ES-I3 (cell line): ENCODE measurements at regions not wholly inside any gene's neighbourhood (a gene's known extent, or its start where the extent isn't known, plus 50 kb on each side); places are given as distances from the start of the nearest gene placed in this dataset.
"Not testable (repeated sequence)": the region's sequence is repeated elsewhere in the genome, so short reads cannot be mapped to it uniquely, and the experiment has no call there.

ENCODE experiments used
- H3K36me3 ChIP-seq: 2 replicates; pipeline ENCODE4 v1.6.1; 2013; ENCODE audit warnings: mild to moderate bottlenecking, low read length, control low read depth, moderate library complexity; ENCODE audit not compliant: insufficient read depth
- H3K4me1 ChIP-seq: 2 replicates; pipeline ENCODE4 v1.6.1; 2013; ENCODE audit warnings: mild to moderate bottlenecking, control low read depth, low read length; ENCODE audit not compliant: insufficient read depth
- H3K9ac ChIP-seq: 2 replicates; pipeline ENCODE4 v1.6.1; 2013; ENCODE audit warnings: low read depth, mild to moderate bottlenecking, low read length, moderate library complexity
- H3K9me3 ChIP-seq: 2 replicates; pipeline ENCODE4 v1.6.1; 2013; ENCODE audit warnings: mild to moderate bottlenecking, low read length, moderate library complexity; ENCODE audit not compliant: control insufficient read depth, insufficient read depth

- not testable (repeated sequence) for H3K36me3 ChIP-seq, H3K4me1 ChIP-seq, H3K9me3 ChIP-seq, H3K9ac ChIP-seq
These were observed 1908.7 kb downstream of the PCDH9 start for GRCh38 chr13:65321423-65321822.

DNA sequence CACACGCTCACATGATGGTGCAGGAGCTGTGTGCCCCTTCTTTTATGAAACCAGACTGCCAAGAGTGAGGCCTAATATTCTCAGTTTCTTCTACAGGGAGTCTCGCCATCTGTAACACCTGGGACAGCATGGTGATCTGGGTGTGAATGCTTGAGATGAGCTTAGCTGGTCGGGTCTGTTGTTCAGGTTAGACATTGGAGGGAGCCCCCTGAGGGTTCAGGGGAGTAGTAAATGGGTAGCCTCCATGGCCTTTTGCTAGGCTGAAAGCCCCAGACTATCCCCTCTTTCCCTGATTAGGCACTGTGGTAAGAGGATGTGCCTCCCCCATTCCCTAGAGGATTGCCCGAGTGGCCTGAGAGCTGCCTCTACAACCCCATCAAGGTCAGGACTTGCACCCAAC lies 1916.1 kb downstream of the PCDH9 start:
- Histone ChIP-seq H3K9me3 (no peaks in the 10 kb centered on the region; the same call in 1 of the 2 replicates), H3K9ac (no peak overlapping the region), H3K4me1 (no peaks in the 10 kb centered on the region), H3K36me3 (no peaks in the 10 kb centered on the region)

DNA sequence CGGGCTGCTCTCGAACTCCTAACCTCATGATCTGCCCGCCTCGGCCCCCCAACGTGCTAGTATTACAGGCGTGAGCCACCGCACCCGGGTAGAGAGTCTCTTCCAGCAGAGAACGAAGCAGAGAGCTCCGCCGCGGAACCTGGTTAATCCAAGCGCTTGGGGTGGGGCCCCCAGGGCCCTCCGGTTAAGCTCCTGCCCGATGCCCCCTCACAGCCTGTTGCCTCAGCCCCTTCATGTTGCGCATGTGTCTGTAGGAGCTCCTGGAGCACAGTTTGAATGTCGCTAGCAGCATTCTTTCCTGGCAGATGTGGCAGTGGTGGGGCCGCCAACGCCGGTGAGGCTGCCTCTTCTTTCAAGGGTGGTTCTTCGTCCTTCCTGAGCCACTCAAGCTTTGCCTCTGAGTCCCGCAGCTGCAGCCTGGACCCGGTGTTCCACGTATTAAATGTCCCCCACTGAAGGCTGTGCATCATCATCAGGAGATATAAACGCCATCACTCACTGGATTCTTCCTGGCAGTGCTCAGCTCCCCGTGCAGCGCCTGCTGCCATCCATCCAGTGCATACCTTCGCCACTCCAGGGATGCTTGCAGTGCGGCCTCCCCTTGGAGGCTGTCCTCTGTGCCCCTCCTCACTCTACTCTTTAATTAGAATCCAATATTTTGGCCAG lies 1919.3 kb downstream of the PCDH9 start:
- Histone ChIP-seq H3K36me3 (no peaks in the 10 kb centered on the region), H3K9me3 (no peaks in the 10 kb centered on the region; the same call in 1 of the 2 replicates), H3K4me1 (no peaks in the 10 kb centered on the region), H3K9ac (no peak overlapping the region)

DNA sequence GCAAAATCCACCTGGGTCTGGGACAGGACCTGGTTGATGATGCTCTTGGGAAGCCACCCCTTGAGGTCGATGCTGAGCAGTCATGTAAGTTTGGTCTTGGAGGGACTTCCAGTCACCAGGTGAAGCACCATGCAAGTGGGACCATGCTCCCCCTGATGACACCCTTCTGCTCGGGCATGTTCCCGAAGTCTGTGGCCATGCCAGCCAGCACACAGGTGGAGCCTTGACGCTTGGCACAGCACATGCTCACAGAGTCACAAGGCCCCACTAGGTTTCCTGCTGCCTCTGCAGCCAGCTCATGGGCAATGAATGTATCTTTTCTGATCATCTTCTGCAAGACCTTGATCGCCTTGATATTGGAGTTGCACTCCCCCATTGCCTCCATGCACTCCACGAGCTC lies 1920.2 kb downstream of the PCDH9 start:
- no peaks in the 10 kb centered on the region for H3K4me1 ChIP-seq

GRCh38 chr13:65308729-65309128 lies 1921.4 kb downstream of the PCDH9 start:
- not testable (repeated sequence) for H3K36me3 ChIP-seq, H3K9ac ChIP-seq, H3K4me1 ChIP-seq, H3K9me3 ChIP-seq

More for the DNA sequence above, 1920.2 kb downstream of the PCDH9 start:
- Histone ChIP-seq H3K36me3 (no peaks in the 10 kb centered on the region), H3K9ac (no peak overlapping the region), H3K9me3 (no peaks in the 10 kb centered on the region; the same call in 1 of the 2 replicates)

- Histone ChIP-seq H3K9me3 (no peaks in the 10 kb centered on the region; the same call in 1 of the 2 replicates), H3K9ac (no peak overlapping the region), H3K36me3 (no peaks in the 10 kb centered on the region), H3K4me1 (no peaks in the 10 kb centered on the region)
These were observed 1923.1 kb downstream of the PCDH9 start for GRCh38 chr13:65307056-65307455.

DNA sequence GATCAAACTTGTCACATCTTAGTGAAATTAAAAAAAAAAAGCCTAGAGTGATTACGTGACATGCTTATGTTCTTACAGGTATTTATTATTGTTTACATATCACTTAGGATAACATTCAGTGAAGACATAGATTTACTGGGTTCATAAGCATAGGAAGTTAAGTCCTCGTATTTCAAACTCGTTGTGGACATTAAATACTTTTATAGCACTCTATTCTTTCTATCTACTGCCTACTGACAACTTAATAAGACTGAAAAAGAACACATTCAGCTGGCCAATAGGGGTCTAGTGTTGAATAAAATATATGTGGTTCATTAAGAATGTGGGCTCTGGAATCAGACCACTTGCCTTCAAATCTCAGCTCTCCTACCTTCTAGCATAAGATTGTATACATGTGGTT lies 1927.4 kb downstream of the PCDH9 start:
- H3K9me3 ChIP-seq = no peaks in the 10 kb centered on the region
- no peak overlapping the region for H3K9ac ChIP-seq
- H3K4me1 ChIP-seq = no peaks in the 10 kb centered on the region
- H3K36me3 ChIP-seq = no peaks in the 10 kb centered on the region

DNA sequence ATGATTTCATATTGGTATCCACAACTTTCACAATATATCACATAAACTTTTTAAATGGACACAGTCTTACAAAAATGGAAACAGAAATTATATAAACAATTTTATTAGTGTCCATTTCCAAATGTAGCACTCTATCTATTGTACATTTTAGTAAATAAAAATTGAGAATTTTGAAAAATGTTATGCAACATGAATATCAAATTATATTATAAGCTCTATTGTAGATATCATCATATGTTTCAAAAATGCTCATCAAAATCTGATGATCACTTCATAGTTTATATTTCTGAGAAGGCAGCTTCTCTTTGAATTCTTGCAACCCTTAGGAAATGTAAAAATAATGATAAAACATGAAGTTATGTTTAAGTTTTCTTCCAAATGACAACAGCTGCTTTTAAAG lies 1928.6 kb downstream of the PCDH9 start:
- H3K4me1 ChIP-seq = no peaks in the 10 kb centered on the region
- no peak overlapping the region for H3K9ac ChIP-seq
- no peaks in the 10 kb centered on the region for H3K36me3 ChIP-seq
- H3K9me3 ChIP-seq = no peaks in the 10 kb centered on the region

GRCh38 chr13:65300220-65300619 lies 1929.9 kb downstream of the PCDH9 start:
- H3K4me1 ChIP-seq = no peaks in the 10 kb centered on the region
- no peaks in the 10 kb centered on the region for H3K9me3 ChIP-seq
- H3K36me3 ChIP-seq = no peaks in the 10 kb centered on the region
- H3K9ac ChIP-seq = no peak overlapping the region

- H3K9me3 ChIP-seq = no peaks in the 10 kb centered on the region
- no peak overlapping the region for H3K9ac ChIP-seq
- no peaks in the 10 kb centered on the region for H3K36me3 ChIP-seq
- no peaks in the 10 kb centered on the region for H3K4me1 ChIP-seq
These were observed 1936.5 kb downstream of the PCDH9 start for GRCh38 chr13:65293530-65294198.

- Histone ChIP-seq H3K9me3 (no peaks in the 10 kb centered on the region), H3K9ac (no peak overlapping the region), H3K36me3 (no peaks in the 10 kb centered on the region), H3K4me1 (no peaks in the 10 kb centered on the region)
These were observed 1937.6 kb downstream of the PCDH9 start for GRCh38 chr13:65292488-65292901.

DNA sequence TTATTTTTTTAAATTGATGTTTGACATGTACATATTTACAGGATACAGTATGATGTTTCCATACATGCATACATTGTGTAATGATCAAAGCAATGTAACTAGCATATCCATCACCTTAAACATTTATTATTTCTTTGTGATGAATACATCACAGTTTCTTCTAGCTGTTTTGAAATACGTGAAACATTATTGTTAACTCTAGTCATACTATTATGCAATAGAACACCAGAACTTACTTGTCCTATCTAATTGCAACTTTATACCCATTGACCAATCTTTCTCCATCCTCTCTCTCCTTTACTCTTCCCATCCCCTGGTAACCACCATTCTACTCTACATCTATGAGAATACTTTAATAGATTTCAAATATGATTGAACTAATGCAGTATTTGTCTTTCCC lies 1942.7 kb downstream of the PCDH9 start:
- no peaks in the 10 kb centered on the region for H3K9me3 ChIP-seq
- H3K4me1 ChIP-seq = no peaks in the 10 kb centered on the region
- no peak overlapping the region for H3K9ac ChIP-seq
- H3K36me3 ChIP-seq = no peaks in the 10 kb centered on the region

DNA sequence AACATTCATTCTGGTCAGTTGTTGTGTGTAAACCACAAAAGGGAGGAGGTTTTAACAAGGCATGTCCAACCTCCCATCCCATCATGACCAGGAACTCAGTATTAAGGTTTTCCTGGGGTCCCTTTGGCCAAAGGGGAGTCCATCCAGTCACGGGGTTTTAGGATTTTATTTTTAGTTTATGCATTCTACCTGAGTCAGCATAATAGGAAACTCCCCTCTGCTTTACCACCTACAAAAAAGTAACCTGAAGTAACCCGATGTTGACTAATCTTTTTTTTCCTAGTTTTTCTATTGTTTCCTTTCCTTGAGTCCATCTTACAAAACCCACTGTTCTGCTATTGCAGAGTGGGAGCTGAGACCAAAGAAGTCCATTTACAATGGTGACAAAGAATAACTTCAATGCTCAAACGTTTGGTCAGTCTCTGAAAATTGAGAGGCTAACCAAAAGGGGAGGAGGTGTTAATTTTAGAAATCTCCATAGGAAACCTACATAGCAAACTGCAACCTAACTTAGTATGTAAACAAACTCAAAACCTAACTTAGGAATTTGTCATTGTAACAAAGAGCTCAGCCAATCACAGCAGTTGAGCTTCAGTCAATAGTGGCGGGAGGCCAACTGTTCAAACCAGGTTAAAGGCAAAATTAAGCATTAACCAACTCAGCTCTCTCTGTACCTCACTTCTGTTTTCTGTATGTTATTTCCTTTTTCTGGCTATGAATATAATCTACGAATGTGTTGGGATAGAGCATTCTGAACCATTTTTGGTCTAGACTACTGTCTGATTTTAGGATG lies 1954.1 kb downstream of the PCDH9 start:
- Histone ChIP-seq H3K36me3 (no peaks in the 10 kb centered on the region), H3K9ac (no peak overlapping the region), H3K4me1 (no peaks in the 10 kb centered on the region), H3K9me3 (peaks cover 6% of the 10 kb centered on the region; the same call in 1 of the 2 replicates)

DNA sequence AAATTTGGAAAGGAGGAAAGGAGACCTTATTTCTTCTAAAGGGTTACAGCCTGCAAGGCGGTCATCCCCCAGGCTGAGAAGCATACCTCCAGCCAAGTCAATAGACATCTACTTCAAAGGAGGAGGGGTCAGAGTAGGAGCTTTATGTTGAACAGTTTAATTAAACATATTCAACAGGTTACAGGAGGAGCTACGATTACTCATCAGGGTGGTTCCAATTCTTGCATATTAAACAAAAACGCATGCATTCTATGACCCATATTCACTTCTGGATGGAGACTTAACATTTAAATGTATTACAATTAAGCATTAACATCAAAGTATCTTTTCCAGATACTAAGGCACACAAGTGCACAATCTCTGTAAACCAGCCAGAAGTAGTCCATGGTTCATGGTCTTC lies 1955.0 kb downstream of the PCDH9 start:
- Histone ChIP-seq H3K4me1 (no peaks in the 10 kb centered on the region), H3K36me3 (no peaks in the 10 kb centered on the region), H3K9ac (no peak overlapping the region), H3K9me3 (peaks cover 6% of the 10 kb centered on the region; the same call in 1 of the 2 replicates)
